ENCODE measurements at regions not wholly inside any gene's neighbourhood (a gene's known extent, or its start where the extent isn't known, plus 50 kb on each side); places are given as distances from the start of the nearest gene placed in this dataset.

DNA sequence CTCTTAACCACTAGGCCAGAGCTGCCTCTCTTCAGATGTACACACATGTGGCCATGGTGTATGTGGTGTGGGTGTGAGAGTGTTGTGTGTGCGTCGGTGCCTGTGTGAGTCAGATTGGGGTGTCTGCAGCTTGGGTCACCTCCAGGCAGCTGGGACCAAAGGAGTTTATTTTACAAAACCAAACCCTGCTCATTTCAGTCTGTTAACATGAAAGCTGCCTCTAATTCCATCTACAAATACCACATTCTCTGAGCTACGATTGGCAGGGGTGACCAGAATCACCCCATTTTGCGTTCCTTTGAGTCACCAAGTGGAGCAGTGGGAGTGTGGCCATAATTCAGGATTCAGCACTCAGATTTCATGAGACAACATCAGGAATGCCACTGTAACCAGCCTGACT is 105.3 kb downstream of the IRX5 start:
- H3K27me3 ChIP-seq (ENCODE audit: insufficient read depth in 3 of 3, low read length in 2 of 3) = no peaks in the 10 kb centered on the region
- TF ChIP-seq, protein P1, sequence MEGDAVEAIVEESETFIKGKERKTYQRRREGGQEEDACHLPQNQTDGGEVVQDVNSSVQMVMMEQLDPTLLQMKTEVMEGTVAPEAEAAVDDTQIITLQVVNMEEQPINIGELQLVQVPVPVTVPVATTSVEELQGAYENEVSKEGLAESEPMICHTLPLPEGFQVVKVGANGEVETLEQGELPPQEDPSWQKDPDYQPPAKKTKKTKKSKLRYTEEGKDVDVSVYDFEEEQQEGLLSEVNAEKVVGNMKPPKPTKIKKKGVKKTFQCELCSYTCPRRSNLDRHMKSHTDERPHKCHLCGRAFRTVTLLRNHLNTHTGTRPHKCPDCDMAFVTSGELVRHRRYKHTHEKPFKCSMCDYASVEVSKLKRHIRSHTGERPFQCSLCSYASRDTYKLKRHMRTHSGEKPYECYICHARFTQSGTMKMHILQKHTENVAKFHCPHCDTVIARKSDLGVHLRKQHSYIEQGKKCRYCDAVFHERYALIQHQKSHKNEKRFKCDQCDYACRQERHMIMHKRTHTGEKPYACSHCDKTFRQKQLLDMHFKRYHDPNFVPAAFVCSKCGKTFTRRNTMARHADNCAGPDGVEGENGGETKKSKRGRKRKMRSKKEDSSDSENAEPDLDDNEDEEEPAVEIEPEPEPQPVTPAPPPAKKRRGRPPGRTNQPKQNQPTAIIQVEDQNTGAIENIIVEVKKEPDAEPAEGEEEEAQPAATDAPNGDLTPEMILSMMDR (IDR thresholded peaks at IDR 0.05) = no peak
- H3K4me1 ChIP-seq = no peaks in the 10 kb centered on the region
- H3K4me3 ChIP-seq = no peak overlapping the region
- WGBS, 3 donors = 44 to 58% (median 49%) methylated on average over 4 of the region's 4 CpGs
- no peaks in the 10 kb centered on the region for H3K36me3 ChIP-seq (ENCODE audit: insufficient read depth in 1 of 2, low read depth in 1 of 2)
- no peak overlapping the region for H3K27ac ChIP-seq
- DNase-seq (no peak), ATAC-seq (no peak)
- H3K9me3 ChIP-seq = no peaks in the 10 kb centered on the region
- intact Hi-C loops (cut with DNase I) = loop anchor here in 1 of 2 donors (10.0 kb wide), 1 partner anchor 339 kb away; no protein-coding TSS in a partner anchor

DNA sequence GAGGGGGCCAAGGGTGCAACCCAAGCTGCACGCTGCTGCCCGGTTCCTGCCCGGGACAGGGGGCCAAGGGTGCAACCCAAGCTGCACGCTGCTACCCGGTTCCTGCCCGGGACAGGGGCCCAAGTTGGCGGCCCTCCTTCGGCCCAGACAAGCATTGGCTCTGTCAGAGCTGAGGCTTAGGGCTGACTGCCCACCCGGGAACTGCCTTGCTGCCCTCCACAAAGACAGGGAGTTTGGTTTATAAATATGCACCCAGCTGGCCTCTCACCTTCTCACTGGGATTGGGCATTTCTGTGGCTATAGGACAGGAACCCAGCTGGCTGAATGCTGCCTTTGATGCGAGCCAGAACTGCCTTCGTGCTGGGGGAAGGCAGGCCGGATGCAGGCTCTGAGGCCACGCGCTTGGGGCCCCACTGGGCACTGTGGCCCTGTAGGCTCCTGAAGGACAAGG is 105.7 kb downstream of the IRX5 start:
- Histone ChIP-seq H3K4me3 (no peak overlapping the region), H3K27ac (no peak overlapping the region), H3K27me3 (ENCODE audit: insufficient read depth in 3 of 3, low read length in 2 of 3) (no peaks in the 10 kb centered on the region), H3K4me1 (no peaks in the 10 kb centered on the region), H3K9me3 (no peaks in the 10 kb centered on the region), H3K36me3 (ENCODE audit: insufficient read depth in 1 of 2, low read depth in 1 of 2) (no peaks in the 10 kb centered on the region)
- 23 to 43% (median 26%) methylated on average over 14 of the region's 14 CpGs for WGBS, 3 donors
- peak in 3 of 4 donors; percentile 49 to 52 (median 52) for ATAC-seq
- intact Hi-C loops (cut with DNase I) = loop anchor here in 1 of 2 donors (10.0 kb wide), 1 partner anchor 338 kb away; no protein-coding TSS in a partner anchor
- TF ChIP-seq, protein P1 (IDR thresholded peaks at IDR 0.05) = no peak
- no peak for DNase-seq

DNA sequence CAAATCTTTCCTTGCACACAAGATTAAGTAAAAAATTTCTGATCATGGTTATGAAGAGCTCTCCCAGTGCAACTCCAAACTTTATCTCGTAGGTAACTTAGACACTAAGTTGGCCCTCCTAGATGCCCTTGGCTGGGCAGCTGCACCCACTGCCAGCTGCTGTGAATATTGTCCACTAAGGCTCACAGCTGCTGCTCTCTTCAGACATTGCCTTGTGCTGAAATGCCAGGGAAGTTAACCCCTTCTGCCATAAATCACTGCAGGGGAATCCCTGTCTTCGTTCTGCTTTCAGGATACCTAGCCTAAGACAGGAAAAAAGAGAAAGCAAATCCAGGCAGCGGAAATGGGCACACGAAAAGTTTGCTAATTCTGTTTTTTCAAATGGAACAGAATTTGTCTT is 106.4 kb downstream of the IRX5 start:
- DNase-seq (no peak), ATAC-seq (no peak)
- Histone ChIP-seq H3K9me3 (no peaks in the 10 kb centered on the region), H3K4me1 (no peaks in the 10 kb centered on the region), H3K27me3 (ENCODE audit: insufficient read depth in 3 of 3, low read length in 2 of 3) (peaks cover 0 to 2% (median 0%) of the 10 kb centered on the region in 3 donors), H3K27ac (no peak overlapping the region), H3K36me3 (ENCODE audit: insufficient read depth in 1 of 2, low read depth in 1 of 2) (no peaks in the 10 kb centered on the region), H3K4me3 (no peak overlapping the region)
- intact Hi-C loops (cut with DNase I) = loop anchor here in 1 of 2 donors (10.0 kb wide), 1 partner anchor 338 kb away; no protein-coding TSS in a partner anchor
- 40 to 48% (median 45%) methylated on average over 4 of the region's 4 CpGs for WGBS, 3 donors
- TF ChIP-seq, protein P1 (IDR thresholded peaks at IDR 0.05) = no peak

DNA sequence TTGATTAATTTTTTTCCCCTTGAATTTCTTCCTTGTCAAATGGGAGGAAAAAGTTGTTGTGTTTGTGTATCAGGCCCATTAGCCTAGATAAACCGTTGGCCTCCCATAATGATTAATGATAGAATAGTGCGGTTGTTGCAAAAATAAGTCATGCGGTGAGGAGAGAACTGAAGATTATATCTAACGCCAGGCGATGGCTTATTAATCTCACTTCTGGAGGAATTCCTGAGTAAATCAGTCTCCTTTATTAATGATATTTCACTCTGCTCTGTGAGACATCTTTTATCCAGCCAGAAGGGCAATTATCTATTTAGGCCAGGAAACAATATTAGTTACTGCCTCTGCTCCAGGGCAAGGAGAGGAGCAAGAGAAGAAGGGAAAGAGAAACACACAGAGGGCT is 107.3 kb downstream of the IRX5 start:
- WGBS, 3 donors = 55 to 63% (median 56%) methylated on average over 5 of the region's 5 CpGs
- Histone ChIP-seq H3K9me3 (no peaks in the 10 kb centered on the region), H3K4me3 (no peak overlapping the region), H3K27me3 (ENCODE audit: insufficient read depth in 3 of 3, low read length in 2 of 3) (peaks cover 0 to 2% (median 0%) of the 10 kb centered on the region in 3 donors), H3K27ac (no peak overlapping the region), H3K4me1 (no peaks in the 10 kb centered on the region), H3K36me3 (ENCODE audit: insufficient read depth in 1 of 2, low read depth in 1 of 2) (no peaks in the 10 kb centered on the region)
- intact Hi-C loops (cut with DNase I) = loop anchor here in 1 of 2 donors (10.0 kb wide), 1 partner anchor 337 kb away; no protein-coding TSS in a partner anchor
- DNase-seq (no peak), ATAC-seq (no peak)
- TF ChIP-seq, protein P1 (IDR thresholded peaks at IDR 0.05) = no peak

DNA sequence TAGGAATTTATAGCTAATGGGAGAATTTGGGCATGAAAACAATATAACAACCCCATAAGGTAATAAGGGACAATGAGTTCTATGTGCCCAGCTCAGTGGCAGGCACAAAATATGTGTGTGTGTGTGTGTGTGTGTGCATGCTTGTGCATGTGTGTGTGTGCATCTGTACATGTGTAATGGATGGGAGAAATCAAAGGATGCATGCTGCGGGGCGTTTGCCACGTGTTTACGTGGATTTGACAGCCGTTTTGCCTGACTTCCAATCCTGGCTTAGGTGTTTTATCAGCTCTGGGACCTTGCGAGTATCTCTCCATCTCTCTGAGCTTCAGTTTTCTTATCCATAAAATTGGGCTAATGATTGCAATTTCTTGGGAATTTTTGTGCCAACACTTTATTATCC is 108.4 kb downstream of the IRX5 start:
- no peaks in the 10 kb centered on the region for H3K36me3 ChIP-seq (ENCODE audit: insufficient read depth in 1 of 2, low read depth in 1 of 2)
- DNase-seq = no peak
- WGBS, 3 donors = 79 to 91% (median 82%) methylated on average over 6 of the region's 6 CpGs
- no peak for ATAC-seq
- H3K27me3 ChIP-seq (ENCODE audit: insufficient read depth in 3 of 3, low read length in 2 of 3) = peaks cover 0 to 2% (median 0%) of the 10 kb centered on the region in 3 donors
- no peaks in the 10 kb centered on the region for H3K9me3 ChIP-seq
- no peak overlapping the region for H3K4me3 ChIP-seq
- TF ChIP-seq, protein P1 (IDR thresholded peaks at IDR 0.05) = no peak
- no peaks in the 10 kb centered on the region for H3K4me1 ChIP-seq
- H3K27ac ChIP-seq = no peak overlapping the region
- intact Hi-C loops (cut with DNase I) = loop anchor here in 1 of 2 donors (10.0 kb wide), 1 partner anchor 336 kb away; no protein-coding TSS in a partner anchor

Data from psoas muscle (tissue), 7 donors.